GM18517 (cell line): ENCODE measurements at regions not wholly inside any gene's neighbourhood (a gene's known extent, or its start where the extent isn't known, plus 50 kb on each side); places are given as distances from the start of the nearest gene placed in this dataset.
"Not testable (repeated sequence)": the region's sequence is repeated elsewhere in the genome, so short reads cannot be mapped to it uniquely, and the experiment has no call there.

Experiments used
- ATAC-seq: cut with Tn5 transposase; IDR thresholded peaks from one replicate; pipeline ENCODE4 v1.9.1; 2021; ENCODE audit warnings: mild to moderate bottlenecking, moderate library complexity; ENCODE audit not compliant: unreplicated experiment

DNA sequence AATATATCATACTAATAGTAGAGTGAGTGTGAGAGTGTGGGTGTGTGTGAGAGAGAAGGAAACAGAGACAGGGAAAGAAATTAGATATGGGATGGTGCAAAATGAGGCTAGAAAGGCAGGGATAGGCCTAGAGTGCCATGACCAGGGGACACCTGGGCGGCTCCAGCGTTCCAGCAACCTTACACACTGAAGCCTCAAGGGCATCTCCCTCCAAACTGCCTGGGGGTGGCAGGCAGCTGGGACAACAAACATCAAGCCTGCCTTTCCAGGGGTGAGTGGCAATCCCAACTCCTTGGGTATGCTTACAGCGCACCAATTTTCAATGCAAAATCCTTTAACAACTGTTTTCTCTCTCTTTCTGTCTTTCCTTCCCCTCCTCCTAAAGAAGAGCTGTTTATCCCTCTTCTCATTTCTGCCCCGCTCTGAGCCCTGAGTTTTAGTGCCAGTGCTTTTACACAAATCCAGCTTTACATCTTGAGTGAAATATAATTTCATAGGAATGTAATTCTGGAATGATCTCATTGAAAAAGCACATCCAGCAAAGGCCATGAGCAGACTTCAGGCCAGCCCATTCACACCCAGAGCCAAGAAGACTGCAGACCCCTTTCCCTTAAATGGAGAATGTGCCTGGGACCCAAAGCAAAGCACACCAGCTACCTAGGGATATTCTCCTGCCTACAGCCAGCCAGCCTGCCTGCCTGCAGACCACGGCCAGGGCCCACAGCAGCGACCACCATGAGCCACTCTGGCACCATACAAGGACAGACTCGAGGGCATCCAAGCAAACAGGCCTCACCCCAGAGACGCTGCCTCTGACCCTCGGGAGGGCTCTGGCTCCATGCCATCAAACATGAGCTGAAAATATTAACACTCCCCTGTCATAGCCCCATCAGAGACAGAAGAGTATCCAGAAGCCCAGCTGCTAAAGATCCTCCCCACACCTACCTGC is 90.3 kb downstream of the RPL27A start:
- ATAC-seq = no peak

DNA sequence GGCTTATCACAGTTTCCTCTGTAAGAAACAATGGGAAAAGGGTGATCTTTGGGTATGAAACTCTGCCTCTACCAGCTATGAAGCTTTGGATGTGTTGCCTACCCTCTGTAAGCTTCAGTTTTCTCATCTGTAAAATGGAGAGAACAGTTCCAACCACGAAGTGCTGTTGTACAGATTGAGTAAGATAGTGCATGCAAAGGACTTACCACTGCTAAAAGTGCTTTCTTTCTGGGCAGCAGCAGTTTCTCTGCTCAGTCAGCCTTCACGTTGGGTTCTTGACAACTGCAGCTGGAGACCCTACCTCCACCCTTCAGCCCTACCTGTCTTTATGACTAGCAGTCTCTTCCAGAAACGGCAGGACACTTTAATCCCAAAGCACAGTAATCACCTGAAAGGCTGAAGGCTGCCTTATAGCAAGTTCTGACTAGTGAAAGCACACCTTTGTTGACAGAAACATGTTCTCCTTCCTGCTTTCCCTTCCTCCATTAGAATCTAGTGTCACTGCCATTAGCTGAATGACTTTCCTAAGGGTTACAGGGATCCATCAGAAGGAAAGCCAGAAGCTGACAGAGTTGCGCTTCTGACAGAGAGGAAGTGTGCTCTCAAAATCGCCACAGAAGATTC is 91.4 kb downstream of the RPL27A start:
- no peak for ATAC-seq

DNA sequence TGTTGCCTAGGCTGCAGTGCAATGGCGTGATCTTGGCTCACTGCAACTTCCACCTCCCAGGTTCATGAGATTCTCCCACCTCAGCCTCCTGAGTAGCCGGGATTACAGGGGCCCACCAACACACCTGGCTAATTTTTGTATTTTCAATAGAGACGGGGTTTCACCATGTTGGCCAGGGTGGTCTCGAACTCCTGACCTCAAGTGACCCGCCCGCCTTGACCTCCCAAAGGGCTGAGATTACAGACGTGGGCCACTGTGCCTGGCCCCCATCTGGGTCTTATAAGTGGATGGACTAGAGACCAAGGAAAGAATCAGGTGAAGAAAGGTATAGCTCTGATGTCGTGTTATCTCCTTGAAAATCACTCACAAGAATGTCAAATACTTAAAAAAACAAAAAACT is 92.3 kb downstream of the RPL27A start:
- ATAC-seq = not testable (repeated sequence)

DNA sequence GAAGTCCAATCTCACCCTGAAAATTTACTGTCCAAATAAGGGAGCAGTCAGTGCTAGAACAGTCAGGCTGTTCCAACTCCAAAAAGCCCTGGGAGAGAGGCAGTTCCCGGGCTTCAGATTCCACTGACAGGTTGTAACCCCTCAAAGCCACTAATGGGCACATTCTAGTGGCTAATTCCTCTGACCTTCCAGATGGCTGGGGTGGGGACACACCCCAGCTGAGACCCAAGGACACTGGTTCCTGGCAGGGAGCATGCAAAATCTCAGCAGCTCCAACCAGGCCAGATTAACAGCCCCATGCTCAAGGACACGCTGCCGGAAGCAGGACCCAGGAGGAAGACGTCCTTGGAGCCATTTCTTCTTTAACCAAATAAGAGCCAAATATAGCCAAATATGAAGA is 92.7 kb downstream of the RPL27A start:
- ATAC-seq = no peak

DNA sequence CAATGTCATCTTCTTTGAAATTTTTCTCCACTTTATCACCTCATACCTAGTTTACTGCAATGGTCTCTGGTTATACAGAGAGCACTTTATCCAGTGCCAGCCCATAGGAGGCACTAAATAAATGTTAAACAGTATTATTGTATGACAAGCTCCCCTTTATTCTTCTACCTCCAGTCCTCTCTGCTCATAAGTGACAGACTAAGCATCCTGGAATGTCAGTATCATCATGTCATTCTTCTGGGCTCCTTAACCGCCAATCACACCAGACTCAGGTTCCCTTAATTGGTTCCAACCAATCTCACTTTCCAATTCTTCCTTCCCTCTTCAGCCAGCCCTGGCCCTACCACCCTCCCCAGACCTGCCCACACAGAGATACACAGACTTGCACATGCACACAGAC is 93.1 kb downstream of the RPL27A start:
- no peak for ATAC-seq

DNA sequence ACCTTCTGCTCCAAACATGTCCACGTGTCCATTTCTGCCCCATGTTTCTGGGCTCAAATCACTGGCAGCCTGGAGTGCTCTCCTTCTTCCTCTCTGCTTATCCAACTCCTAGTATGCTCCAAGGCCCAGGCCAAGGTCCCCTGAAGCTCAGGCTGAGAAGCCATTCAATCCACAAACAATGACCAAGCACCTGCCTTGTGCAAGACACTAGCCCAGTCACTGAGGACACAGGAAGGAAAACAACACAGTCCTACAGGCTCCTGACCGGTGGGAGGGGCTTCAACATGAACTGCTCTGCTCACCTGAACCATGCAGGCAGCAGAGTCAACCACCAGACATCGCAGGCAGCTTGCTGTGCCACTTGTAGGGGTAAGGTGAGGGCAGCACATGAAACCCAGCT is 93.6 kb downstream of the RPL27A start:
- no peak for ATAC-seq

DNA sequence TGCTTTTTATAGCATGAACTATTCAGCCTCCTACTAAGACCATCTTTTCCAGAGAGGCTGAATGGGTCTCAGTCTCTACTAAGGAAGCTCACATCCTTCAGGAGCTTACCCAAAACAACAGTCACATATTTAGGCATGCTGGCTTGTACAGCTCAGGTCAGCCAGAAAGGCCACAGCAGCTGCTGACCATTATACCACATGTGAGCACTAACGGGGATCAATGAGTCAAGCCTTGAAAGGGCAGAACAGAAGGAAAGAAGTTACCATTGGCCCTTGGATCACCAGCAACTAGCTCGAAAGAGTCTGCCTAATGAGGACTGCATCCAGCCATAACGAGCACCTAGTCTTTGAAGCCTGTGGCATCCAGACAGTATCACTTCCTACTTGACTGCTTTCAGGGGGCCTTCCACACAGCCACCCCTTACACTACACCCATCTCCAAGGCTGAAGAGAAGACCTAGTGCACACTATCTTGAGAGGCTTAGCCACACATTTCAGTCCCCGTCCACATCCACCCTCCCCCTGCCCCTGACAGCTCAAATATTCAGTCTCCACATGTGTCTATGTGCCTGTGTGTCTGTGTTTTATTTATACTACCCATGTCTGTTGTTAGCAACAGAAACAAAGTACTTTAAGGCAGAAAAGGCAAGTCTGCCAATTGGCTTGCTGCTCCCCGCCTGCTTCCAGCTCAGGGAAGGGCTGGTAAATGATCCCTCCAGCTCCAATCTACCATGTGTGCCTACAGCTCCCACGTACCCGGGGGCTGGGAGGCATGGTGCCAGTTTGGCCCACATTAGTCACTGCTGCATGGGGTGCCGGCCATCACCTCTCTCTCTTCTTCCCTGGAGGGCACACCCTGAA is 95.5 kb downstream of the RPL27A start:
- no peak for ATAC-seq

DNA sequence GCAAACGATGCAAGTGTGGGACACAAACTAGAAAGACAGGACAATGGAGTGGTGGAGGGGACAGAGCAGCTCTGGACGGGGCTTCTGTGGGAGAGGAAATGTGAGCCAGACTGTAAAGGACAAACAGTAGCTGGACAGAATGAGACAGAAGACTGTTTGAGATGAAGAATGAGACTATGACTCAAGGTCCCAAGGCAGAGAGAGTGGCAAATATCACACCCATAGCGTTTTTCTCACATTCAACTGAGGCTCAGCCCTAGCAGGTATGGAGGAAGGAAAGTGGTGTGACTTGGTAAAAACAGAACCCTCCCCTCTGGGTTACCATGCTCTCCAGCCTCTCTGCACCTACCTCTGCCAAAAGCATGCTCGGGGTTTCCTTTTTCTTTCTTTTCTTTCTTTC is 96.5 kb downstream of the RPL27A start:
- no peak for ATAC-seq

DNA sequence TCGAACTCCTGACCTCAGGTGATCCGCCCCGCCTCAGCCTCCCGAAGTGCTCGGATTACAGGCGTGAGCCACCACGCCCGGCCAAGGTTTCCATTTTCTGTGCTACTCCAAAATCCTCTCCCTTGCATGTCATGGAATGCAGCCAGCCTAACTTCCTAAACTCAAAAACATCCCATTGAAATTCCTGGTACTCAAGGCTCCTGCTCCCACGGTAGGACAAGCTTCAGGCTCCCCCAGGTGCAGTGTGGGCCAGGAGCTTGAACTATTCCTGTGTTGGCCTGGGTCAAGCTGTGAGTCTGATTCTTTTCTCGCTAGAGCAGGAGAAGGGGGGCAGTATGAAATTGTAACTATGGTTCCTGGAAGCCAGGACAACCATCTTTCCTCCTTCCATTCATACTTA is 97.1 kb downstream of the RPL27A start:
- ATAC-seq = no peak

DNA sequence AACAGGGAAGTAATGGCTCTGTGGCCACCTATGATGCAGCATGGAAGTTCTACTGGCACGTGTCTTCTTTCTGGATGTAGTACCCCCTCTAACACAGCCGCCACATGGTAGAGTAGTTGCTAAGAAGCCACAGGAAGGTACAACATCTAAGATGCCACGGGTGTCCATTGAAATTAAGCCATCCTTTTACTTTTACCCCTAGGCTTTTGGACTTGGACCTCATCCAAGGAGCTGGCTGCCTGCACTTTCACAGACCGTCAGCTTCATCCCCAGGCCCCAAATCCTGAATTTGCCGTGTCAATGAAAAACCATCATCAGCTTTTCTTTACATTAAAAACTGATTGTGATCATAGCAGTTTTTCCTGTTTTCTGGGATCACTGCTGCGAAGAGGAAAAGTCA is 102.4 kb downstream of the RPL27A start:
- ATAC-seq = no peak

DNA sequence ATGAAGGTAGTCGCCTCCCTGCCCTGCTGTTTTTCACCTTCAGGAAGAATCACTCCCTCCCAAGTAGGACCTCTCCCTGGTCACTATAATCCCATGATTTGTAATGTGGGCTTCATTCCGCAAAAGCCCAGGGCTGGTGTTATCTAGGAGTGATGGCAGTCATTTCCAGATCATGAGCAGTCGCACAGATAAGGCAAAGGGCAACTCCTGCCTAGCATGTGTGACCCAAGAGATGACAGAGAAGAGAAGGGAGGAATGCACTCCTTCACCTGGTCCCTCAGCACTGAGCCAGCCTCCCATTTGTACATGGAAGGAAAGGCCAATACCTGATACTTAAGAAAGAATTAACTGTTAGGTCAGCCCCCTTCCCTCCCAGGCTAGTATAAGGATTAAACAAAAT is 102.9 kb downstream of the RPL27A start:
- no peak for ATAC-seq

DNA sequence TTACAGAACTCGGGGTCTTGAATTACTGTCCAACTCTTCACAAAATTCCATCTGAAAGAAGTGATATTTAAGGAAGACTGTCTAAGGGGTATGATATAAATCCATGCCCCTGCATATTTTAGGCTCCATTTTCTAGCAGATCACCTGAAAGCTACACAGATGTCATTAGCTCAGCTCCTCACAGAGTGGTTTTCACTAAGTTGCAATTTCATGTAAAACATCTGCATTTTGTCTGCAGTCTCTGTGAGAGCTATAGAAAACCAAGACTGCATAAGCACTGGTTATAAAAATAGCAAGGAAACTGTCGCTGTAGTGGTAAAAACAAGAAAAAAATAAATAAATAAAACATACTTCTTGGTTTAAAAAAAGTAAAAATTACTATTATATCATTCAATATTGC is 103.4 kb downstream of the RPL27A start:
- ATAC-seq = no peak

DNA sequence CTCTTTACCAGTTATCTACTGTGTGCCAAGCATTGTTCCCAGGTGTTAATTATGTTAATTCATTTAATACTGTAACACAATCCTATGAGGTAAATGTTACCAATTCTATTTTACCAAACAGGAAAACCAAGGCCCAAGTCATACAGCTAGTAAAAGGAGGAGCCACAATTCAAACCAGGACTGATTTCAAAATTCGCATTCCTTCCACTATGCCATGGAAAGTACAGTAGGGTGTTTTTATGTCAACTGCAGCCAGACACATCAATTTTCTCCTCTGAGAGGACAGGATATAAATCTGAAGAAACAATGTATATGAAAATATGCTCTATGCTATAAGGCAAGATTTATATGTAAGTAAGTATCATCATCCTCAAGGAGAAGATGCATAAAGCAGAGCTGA is 104.3 kb downstream of the RPL27A start:
- no peak for ATAC-seq

DNA sequence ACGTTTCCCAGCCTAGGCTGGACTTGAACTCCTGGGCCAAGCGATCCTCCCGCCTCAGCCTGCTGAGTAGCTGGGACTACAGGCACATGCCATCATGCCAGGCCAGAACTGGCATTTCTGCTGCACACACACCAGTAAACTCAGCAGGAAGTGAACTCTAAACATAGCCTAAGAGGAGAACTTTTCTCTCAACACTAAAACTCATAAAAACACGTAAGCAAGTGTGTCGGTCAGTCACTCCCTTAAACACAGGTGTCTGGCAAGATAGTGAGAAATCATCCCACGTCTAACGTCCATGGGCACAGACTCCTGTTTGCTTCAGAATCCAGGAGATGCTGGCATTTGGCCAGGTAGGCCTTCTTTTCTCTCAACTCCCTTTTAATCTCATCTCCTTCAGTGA is 104.8 kb downstream of the RPL27A start:
- no peak for ATAC-seq

DNA sequence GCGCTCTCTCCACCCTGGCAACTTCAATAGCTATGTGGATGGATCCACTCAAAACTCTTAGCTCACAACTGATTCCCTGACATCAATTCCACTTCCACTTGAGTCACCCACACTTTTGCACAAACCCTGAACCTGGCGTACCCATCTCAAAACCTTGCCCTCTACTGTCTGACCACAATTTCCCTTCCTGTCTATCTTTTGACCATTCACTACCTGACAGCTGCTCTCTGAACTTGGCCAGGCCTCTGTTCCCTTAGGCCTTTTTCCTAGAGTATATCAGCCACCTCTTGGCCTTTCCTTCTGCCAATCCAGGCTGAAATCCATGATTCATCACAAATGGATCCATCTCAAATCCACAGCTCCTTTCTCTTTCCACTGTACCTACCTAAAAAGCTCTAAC is 106.0 kb downstream of the RPL27A start:
- no peak for ATAC-seq

DNA sequence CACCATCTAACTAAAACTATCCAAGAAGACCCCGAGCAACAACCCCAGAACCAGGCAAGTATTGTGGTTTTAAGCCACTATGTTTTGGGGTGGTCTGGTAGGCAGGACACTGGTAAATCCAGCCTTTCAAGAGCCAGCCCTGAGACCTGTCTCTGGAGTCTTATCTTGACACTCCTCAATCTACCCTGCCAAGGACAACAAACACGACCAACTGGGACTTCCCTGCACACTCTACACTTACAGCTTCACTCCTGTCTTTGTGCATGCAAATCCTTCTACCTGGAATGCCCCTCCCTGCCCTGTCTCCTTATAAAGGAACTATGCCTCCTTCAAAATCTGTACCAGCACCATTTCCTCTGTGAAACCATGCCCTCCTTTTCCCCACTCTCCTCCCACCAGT is 107.3 kb downstream of the RPL27A start:
- ATAC-seq = no peak

DNA sequence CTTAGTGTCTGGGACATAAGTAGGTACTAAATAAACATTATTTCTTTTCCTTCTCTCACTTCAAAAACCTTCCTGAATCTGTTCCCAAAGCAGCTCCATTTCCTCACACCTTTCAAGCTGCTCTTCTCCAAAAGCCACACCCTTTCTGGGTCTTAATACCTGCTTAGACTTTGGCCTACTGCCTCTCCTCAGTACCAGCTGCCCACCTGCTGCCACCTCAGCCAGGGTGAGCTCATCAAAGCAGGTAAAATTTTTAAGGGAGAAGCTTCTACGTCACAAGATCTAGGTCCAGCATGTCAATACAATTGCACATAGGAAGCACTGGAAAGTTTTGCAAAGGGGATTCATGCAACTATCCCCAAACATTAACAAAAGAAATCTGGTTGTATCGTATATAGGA is 108.4 kb downstream of the RPL27A start:
- ATAC-seq = no peak

DNA sequence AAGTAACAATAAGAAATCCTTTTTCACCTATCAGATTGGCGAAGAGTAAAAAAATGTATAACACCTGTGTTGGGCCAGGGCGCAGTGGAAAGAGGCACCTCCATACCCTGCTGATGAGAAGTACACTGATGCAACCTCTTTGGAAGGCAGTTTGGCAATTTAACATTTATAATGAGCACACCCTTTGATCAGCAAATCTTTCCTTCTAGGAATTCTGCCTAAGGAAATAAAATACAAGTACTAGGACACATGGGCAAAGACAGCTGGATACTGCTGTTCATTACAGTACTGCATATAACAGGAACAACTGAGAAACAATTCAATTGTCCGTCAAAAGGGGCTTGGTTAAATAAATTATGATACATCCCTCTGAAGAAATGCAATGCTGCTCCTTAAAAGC is 110.1 kb downstream of the RPL27A start:
- no peak for ATAC-seq

DNA sequence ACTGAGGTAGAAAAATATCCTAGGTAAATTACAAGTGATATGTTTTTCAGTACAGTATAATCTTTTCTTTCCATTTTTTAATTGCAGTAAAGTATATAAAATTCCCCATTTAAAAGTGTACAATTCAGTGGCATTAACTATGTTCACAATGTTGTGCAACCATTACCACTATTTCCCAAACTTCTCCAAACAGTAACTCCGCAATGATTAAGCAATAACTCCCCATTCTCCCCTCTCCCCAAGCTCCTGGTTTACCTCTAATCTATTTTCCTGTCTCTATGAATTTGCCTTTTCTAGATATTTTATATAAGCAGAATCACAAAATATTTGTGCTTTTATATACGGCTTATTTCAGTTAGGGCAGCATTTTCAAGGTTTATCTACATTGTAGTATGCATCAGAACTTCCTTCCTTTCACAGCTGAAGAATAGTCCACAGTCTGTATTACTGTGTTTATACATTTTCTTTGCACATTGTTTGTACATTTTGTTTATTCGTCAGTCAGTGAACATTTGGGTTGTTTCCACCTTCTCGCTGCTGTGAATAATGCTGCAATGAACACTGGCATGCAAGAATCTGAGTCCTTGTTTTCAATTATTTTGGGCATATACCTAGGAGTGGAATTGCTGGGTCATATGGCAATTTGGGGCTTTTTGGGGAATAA is 110.7 kb downstream of the RPL27A start:
- no peak for ATAC-seq

DNA sequence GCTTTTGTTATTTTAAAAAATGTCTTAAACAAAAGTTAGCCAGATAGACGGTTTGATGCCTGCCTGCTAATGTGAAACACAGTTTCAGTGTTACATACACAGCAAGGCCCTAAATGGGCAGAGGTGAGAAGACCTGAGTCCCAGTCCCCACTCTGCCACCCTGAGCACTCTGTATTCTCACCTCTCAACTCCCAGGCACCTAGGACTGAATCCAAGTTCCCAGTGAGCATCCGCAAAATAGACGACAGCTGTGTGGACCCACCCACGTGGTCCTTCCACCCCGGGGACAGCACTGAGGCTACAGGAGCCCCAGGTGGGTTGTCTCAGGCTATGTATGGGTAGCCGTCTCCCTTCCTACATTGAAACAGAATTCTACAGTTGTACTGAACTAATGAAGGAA is 111.5 kb downstream of the RPL27A start:
- no peak for ATAC-seq

DNA sequence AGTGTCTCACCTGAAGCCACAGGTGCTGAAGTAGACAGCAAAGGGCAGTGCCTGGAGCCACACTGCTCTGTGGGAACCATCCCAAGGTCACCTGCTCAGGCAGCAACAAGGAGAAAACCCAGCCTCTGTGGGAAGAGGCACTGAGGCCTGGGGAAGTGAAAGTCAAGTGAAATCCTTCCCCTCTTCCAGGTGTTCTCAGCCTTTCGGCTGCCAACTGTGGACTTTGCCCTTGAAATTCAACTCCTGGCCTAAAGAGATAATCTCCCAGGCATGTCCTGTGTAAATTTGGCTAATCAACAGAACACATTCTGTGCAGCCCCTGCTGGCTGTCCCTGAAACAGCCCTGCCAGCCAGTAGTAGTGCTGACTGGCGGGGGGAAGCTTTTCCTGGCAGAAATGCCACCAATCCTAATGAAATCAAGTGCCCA is 112.1 kb downstream of the RPL27A start:
- no peak for ATAC-seq
